HuH-7 (cell line): ENCODE measurements at regions not wholly inside any gene's neighbourhood (a gene's known extent, or its start where the extent isn't known, plus 50 kb on each side); places are given as distances from the start of the nearest gene placed in this dataset.

Experiments used
- DNase-seq: peaks from one replicate; pipeline ENCODE4 v3.0.0; 2011; ENCODE audit warnings: low spot score

- DNase-seq = no peak
These were observed 60.1 kb upstream of the GALNT15 start for GRCh38 chr3:16114429-16114828.

DNA sequence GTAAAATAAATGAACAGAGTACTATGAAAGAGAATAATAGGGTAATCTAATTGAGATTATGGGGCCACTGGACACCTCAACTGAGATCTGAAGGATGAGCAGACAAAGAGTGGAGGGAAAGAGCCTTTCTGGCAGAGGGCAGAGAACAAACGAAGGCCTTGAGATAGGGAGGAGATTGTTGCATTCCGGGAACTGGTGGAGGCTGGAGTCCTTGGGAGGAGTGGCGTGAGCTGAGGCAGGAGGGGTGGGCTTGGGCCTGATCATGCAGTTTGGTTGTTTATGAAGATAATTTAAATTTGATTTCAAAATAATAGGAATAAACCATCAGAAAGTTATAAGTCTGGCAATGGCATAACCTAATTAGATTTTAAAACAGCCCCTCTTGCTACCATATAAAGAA lies 59.5 kb upstream of the GALNT15 start:
- no peak for DNase-seq

GRCh38 chr3:16118396-16118795 lies 56.1 kb upstream of the GALNT15 start:
- DNase-seq = no peak

DNA sequence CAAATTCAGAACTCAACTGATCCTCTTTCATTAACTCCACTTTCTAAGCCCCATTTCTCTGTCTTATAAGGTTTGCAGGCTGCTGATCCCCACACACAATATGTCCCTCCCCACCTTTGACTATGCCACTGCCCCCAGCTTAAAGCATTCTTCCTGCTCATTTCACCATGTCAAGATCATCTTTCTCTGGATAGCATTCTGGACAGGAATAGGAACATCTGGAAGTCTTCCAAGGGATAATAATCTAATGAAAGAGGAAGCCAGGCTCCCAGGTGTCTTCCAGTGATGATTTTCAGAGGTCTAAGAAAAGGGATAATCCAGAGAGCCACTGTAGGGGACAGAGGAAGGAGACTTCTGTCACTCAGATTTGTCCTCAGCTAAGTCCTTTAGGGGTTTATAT lies 54.6 kb upstream of the GALNT15 start:
- no peak for DNase-seq

GRCh38 chr3:16121391-16121790 lies 53.1 kb upstream of the GALNT15 start:
- DNase-seq = no peak

DNA sequence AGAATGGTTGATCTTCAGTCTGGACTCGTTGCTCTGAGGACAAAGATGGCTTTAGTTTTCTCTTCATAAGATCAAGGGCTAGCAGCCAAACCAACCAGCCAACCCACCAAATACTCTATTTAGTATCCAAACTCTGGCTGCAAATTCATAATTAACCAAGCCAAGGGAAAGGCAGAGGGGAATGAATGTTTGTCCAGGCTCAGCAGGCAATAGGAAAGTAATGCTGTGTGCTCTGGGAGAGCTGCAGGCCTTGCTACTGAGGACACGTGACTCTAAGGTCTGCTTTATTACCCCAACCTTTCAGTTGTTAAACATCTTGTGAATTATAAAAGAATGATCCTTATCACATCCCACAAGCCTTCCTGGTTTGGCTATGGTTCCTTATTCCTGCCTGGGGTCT lies 52.3 kb upstream of the GALNT15 start:
- no peak for DNase-seq

GRCh38 chr3:16122661-16123060 lies 51.8 kb upstream of the GALNT15 start:
- no peak for DNase-seq

DNA sequence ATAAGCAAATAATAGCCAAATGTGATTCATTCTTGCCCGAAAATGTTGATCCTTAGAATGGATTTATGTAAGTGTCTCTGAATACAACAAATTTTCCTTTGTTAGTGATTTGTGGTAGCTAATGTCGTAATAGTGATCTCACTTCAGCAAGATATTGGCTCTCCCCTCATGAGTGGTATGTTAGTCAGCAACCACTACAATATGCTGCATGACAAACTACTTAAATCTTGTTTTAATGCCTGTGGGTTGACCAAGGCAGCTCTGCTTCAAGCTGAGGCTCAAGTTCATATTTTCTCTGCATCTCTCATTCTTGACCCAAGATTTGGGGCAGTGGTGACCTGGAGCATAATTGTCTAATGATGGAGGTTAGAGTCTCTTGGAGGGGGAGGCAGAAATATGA lies 49.8 kb upstream of the GALNT15 start:
- no peak for DNase-seq
